Large intestine (tissue), 3 donors: ENCODE measurements at regions not wholly inside any gene's neighbourhood (a gene's known extent, or its start where the extent isn't known, plus 50 kb on each side); places are given as distances from the start of the nearest gene placed in this dataset.

Source experiments
- DNase-seq, 2 donors: peaks; one replicate each; pipeline versions ENCODE4 v3.0.0 to v3.0.0-alpha.2; 2013
- H3K27ac ChIP-seq: one replicate; pipeline ENCODE4 v1.5.1; 2013; ENCODE audit warnings: low read length
- H3K27me3 ChIP-seq: 2 replicates; pipeline ENCODE4 v1.6.1; 2013; ENCODE audit warnings: low read length; ENCODE audit not compliant: control insufficient read depth, insufficient read depth
- H3K36me3 ChIP-seq: 2 replicates; pipeline ENCODE4 v1.6.1; 2013; ENCODE audit warnings: low read length; ENCODE audit not compliant: control insufficient read depth, insufficient read depth
- H3K4me1 ChIP-seq: one replicate; pipeline ENCODE4 v1.6.1; 2013; ENCODE audit warnings: low read length; ENCODE audit not compliant: control insufficient read depth, insufficient read depth
- H3K4me3 ChIP-seq: one replicate; pipeline ENCODE4 v1.5.1; 2013; ENCODE audit warnings: low read length
- H3K9me3 ChIP-seq: one replicate; pipeline ENCODE4 v1.6.1; 2013; ENCODE audit warnings: mild to moderate bottlenecking, low read depth, low read length, moderate library complexity; ENCODE audit not compliant: control insufficient read depth
- WGBS: methylation state at CpG from one replicate; pipeline ENCODE4 v1.1.5; 2013; ENCODE audit warnings: low lambda C conversion rate; ENCODE audit not compliant: insufficient coverage; 5-methylcytosine and 5-hydroxymethylcytosine counted together

GRCh38 chr9:89865981-89866380 lies 261.2 kb downstream of the GADD45G start:
- 100% methylated on average over 1 of the region's 10 CpGs for WGBS
- Histone ChIP-seq H3K36me3 (no peaks in the 10 kb centered on the region), H3K9me3 (no peaks in the 10 kb centered on the region), H3K4me3 (no peak overlapping the region), H3K27ac (no peak overlapping the region), H3K27me3 (no peaks in the 10 kb centered on the region), H3K4me1 (no peaks in the 10 kb centered on the region)
- no peak for DNase-seq

GRCh38 chr9:89866701-89867100 lies 261.9 kb downstream of the GADD45G start:
- Histone ChIP-seq H3K27ac (no peak overlapping the region), H3K4me3 (no peak overlapping the region), H3K4me1 (no peaks in the 10 kb centered on the region), H3K9me3 (no peaks in the 10 kb centered on the region), H3K27me3 (no peaks in the 10 kb centered on the region), H3K36me3 (no peaks in the 10 kb centered on the region)
- DNase-seq: no peak
- no CpG with 5 or more reads among the region's 3 CpGs for WGBS

- H3K27me3 ChIP-seq: no peaks in the 10 kb centered on the region
- no peaks in the 10 kb centered on the region for H3K4me1 ChIP-seq
- no peaks in the 10 kb centered on the region for H3K9me3 ChIP-seq
- no CpG with 5 or more reads among the region's 4 CpGs for WGBS
- no peak overlapping the region for H3K4me3 ChIP-seq
- H3K27ac ChIP-seq: no peak overlapping the region
- no peak for DNase-seq
- no peaks in the 10 kb centered on the region for H3K36me3 ChIP-seq
Measured at GRCh38 chr9:89868100-89868499, 263.3 kb downstream of the GADD45G start.

DNA sequence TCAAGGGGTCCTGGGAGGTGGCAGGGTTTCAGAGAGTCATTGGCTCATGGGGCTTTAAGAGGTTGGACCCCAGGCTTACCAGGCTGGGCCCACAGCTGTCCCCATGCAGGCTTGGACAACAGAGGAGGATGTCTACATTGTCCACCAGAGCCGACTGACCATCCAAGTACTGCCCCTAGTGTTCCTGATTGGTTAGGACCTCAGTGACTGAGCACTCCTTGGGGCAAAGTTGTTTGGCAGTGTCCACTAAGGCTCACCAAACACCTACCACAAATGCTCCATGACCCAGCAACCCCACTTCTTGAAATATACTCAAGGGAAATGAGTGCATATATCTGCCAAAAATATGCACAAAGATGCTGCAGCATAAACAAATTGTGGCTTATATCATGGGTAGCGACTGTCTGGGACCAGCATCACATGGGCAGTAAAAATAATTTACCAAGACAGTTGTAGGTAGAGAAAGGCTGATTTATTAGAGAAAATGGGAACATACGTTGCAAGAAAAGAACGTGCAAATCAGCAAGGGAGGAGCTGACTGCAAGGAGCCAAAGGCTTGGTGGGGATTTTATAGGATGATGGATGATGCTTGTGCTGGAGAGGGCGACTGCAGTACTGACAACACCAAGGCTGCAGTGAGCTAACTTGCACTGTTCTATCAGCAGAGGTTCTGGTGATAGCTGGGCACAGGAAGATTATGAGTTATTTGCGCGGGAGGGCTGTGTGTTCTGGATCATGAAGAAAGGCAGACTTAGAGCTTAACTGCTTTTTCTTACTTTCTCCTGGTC lies 265.2 kb downstream of the GADD45G start:
- 84% methylated on average over 2 of the region's 7 CpGs for WGBS
- H3K36me3 ChIP-seq: no peaks in the 10 kb centered on the region
- H3K27ac ChIP-seq: no peak overlapping the region
- no peaks in the 10 kb centered on the region for H3K4me1 ChIP-seq
- no peaks in the 10 kb centered on the region for H3K27me3 ChIP-seq
- no peaks in the 10 kb centered on the region for H3K9me3 ChIP-seq
- H3K4me3 ChIP-seq: no peak overlapping the region
- DNase-seq: no peak

DNA sequence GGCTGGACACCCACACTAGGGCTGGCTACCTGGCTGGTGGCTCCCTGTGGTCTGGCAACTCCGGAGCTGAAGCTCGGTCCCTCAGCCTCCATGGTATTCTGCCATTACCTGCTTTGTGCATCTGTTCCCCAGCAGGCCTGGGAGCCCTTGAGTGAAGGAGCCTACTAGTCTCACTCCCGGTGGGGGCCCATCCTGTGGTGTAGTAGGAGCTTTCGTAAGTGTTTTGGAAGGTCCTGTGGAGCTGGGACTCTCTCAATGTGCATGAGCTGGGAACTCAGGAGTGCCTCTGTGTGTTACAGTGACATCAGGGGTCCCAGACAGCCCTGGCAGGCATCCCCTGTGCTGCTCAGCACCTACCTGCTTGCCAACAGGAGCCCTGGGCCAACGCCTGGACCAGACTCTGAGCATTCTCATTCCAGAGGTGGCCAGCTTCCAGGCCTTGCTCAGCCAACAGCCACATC lies 267.1 kb downstream of the GADD45G start:
- no peak overlapping the region for H3K4me3 ChIP-seq
- DNase-seq: no peak
- H3K27ac ChIP-seq: no peak overlapping the region
- H3K36me3 ChIP-seq: no peaks in the 10 kb centered on the region
- no CpG with 5 or more reads among the region's 5 CpGs for WGBS
- peaks cover 3% of the 10 kb centered on the region for H3K4me1 ChIP-seq
- H3K9me3 ChIP-seq: no peaks in the 10 kb centered on the region
- H3K27me3 ChIP-seq: no peaks in the 10 kb centered on the region

DNA sequence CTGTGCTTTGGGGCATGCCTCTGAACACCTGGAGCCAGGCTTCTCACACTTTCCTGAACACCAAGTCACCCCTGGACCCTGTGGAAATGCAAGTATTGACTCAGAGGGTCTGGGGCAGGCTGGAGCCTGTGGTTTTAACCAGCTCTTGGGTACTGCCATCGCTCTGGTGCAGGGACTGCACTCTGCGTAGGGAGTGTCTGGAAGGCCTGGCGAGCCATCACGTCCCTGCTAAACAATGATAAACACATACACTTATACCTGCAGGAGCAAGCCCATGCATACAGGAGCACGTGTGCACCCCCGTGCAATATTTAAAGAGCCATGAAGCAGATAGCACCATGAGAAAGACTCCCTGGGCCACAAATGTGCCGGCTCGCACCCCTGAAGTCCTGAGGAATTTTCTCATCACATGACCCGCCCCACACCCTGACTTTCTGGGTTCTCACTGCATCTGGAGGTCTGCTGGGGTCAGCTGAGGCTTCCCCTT lies 267.7 kb downstream of the GADD45G start:
- H3K4me3 ChIP-seq: no peak overlapping the region
- H3K27me3 ChIP-seq: no peaks in the 10 kb centered on the region
- H3K9me3 ChIP-seq: no peaks in the 10 kb centered on the region
- H3K36me3 ChIP-seq: no peaks in the 10 kb centered on the region
- DNase-seq: no peak
- H3K4me1 ChIP-seq: peaks cover 3% of the 10 kb centered on the region
- no CpG with 5 or more reads among the region's 9 CpGs for WGBS
- no peak overlapping the region for H3K27ac ChIP-seq

DNA sequence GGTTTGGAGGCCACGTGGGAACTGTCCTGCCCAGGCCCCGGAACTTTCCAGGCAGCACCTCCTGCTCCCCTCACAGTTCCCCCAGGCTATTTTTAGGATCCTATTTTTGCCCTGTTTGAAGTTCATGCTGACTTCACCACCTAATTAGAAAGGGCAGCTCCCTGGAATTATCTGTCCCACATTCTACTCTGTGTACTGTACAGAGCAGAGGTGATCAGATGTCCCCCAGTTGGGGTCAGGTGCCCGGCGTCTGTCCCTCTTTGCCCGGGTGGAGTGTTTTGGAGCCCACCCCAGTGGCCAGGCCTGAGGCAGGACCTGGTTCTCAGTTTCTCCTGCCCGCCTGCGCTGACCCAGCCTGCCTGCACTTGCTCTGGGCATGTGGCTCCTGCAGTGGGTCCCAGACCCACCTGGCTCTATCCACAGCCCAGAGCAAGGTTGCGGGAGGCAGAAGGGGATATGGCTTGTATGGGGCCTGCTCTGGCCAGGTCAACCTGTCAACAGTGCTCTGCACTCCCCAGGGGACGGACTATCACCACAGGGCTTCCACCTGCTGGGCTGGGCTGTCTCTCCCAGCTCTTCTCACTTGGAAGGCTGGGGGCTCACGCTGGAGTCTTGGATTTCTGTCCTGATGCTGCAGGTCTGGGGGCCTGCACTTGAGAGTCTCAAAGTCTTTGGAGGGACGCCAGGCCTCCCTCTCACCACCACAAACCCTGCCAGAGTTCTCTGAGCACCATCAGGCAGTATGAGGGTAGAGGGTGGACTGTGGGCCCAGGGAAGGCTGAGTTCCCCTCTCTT lies 268.3 kb downstream of the GADD45G start:
- H3K27ac ChIP-seq: no peak overlapping the region
- DNase-seq: no peak
- H3K27me3 ChIP-seq: no peaks in the 10 kb centered on the region
- H3K36me3 ChIP-seq: no peaks in the 10 kb centered on the region
- WGBS: no CpG with 5 or more reads among the region's 11 CpGs
- peaks cover 3% of the 10 kb centered on the region for H3K4me1 ChIP-seq
- H3K4me3 ChIP-seq: no peak overlapping the region
- no peaks in the 10 kb centered on the region for H3K9me3 ChIP-seq

GRCh38 chr9:89873801-89874200 lies 269.0 kb downstream of the GADD45G start:
- peaks cover 3% of the 10 kb centered on the region for H3K4me1 ChIP-seq
- H3K4me3 ChIP-seq: no peak overlapping the region
- no peaks in the 10 kb centered on the region for H3K36me3 ChIP-seq
- H3K27ac ChIP-seq: no peak overlapping the region
- no peaks in the 10 kb centered on the region for H3K27me3 ChIP-seq
- WGBS: no CpG with 5 or more reads among the region's 8 CpGs
- no peaks in the 10 kb centered on the region for H3K9me3 ChIP-seq
- DNase-seq: no peak

GRCh38 chr9:89874351-89875321 lies 269.8 kb downstream of the GADD45G start:
- peak in 1 of 2 donors; percentile 20 for DNase-seq
- Histone ChIP-seq H3K4me1 (peaks cover 3% of the 10 kb centered on the region), H3K4me3 (no peak overlapping the region), H3K9me3 (no peaks in the 10 kb centered on the region), H3K36me3 (no peaks in the 10 kb centered on the region), H3K27ac (no peak overlapping the region), H3K27me3 (no peaks in the 10 kb centered on the region)
- WGBS: no CpG with 5 or more reads among the region's 18 CpGs
